IPS-NIHi11 (cell line): ENCODE measurements at regions not wholly inside any gene's neighbourhood (a gene's known extent, or its start where the extent isn't known, plus 50 kb on each side); places are given as distances from the start of the nearest gene placed in this dataset.

Experiments used
- DNase-seq: peaks from one replicate; pipeline ENCODE4 v3.0.0; 2012; ENCODE audit warnings: mixed read lengths, low spot score

GRCh38 chr7:157482025-157482424, 145.2 kb downstream of the DNAJB6 start:
- DNase-seq = no peak

GRCh38 chr7:157482517-157483087, 145.8 kb downstream of the DNAJB6 start:
- DNase-seq = no peak

- DNase-seq = no peak
Measured at GRCh38 chr7:157483515-157483914, 146.7 kb downstream of the DNAJB6 start.

- DNase-seq = no peak
Measured at GRCh38 chr7:157483971-157484410, 147.2 kb downstream of the DNAJB6 start.

GRCh38 chr7:157484411-157485081, 147.7 kb downstream of the DNAJB6 start:
- DNase-seq = no peak

- DNase-seq = no peak
Measured at GRCh38 chr7:157485361-157485831, 148.6 kb downstream of the DNAJB6 start.

- DNase-seq = no peak
Measured at GRCh38 chr7:157486007-157486755, 149.4 kb downstream of the DNAJB6 start.

GRCh38 chr7:157487046-157487770, 150.4 kb downstream of the DNAJB6 start:
- DNase-seq = no peak

- DNase-seq = no peak
Measured at GRCh38 chr7:157488281-157488680, 151.5 kb downstream of the DNAJB6 start.

GRCh38 chr7:157488966-157489365, 152.2 kb downstream of the DNAJB6 start:
- DNase-seq = no peak
